GM21360 (cell line): ENCODE measurements at regions not wholly inside any gene's neighbourhood (a gene's known extent, or its start where the extent isn't known, plus 50 kb on each side); places are given as distances from the start of the nearest gene placed in this dataset.
A peak's percentile ranks its signal among the peaks of the same experiment; 100 is the strongest.
"Not testable (repeated sequence)": the region's sequence is repeated elsewhere in the genome, so short reads cannot be mapped to it uniquely, and the experiment has no call there.

Source experiments
- ATAC-seq: cut with Tn5 transposase; IDR thresholded peaks from one replicate; pipeline ENCODE4 v1.9.1; 2021; ENCODE audit warnings: mild to moderate bottlenecking, moderate library complexity; ENCODE audit not compliant: unreplicated experiment

- peak; percentile 76 for ATAC-seq
Observed at GRCh38 chr4:123133397-123134050, 211.1 kb upstream of the NUDT6 start.

GRCh38 chr4:123144616-123145015 lies 222.2 kb upstream of the NUDT6 start:
- no peak for ATAC-seq

- no peak for ATAC-seq
Observed at GRCh38 chr4:123158576-123158975, 236.2 kb upstream of the NUDT6 start.

GRCh38 chr4:123159479-123159878 lies 237.1 kb upstream of the NUDT6 start:
- no peak for ATAC-seq

GRCh38 chr4:123162859-123163258 lies 233.7 kb upstream of the SPRY1 start:
- ATAC-seq = no peak

GRCh38 chr4:123163501-123163900 lies 233.1 kb upstream of the SPRY1 start:
- ATAC-seq = no peak

GRCh38 chr4:123166023-123166422 lies 230.6 kb upstream of the SPRY1 start:
- ATAC-seq = no peak

GRCh38 chr4:123167931-123168330 lies 228.7 kb upstream of the SPRY1 start:
- ATAC-seq = no peak

- ATAC-seq = no peak
Observed at GRCh38 chr4:123168812-123169211, 227.8 kb upstream of the SPRY1 start.

- no peak for ATAC-seq
Observed at GRCh38 chr4:123170843-123171242, 225.8 kb upstream of the SPRY1 start.

- ATAC-seq = no peak
Observed at GRCh38 chr4:123176605-123177004, 220.0 kb upstream of the SPRY1 start.

- no peak for ATAC-seq
Observed at GRCh38 chr4:123182289-123182688, 214.3 kb upstream of the SPRY1 start.

GRCh38 chr4:123183308-123183707 lies 213.3 kb upstream of the SPRY1 start:
- ATAC-seq = no peak

- ATAC-seq = not testable (repeated sequence)
Observed at GRCh38 chr4:123183754-123184153, 212.8 kb upstream of the SPRY1 start.

GRCh38 chr4:123186731-123187130 lies 209.9 kb upstream of the SPRY1 start:
- ATAC-seq = no peak

GRCh38 chr4:123190176-123190575 lies 206.4 kb upstream of the SPRY1 start:
- no peak for ATAC-seq

GRCh38 chr4:123191728-123192127 lies 204.9 kb upstream of the SPRY1 start:
- no peak for ATAC-seq

- no peak for ATAC-seq
Observed at GRCh38 chr4:123193802-123194367, 202.7 kb upstream of the SPRY1 start.

- ATAC-seq = no peak
Observed at GRCh38 chr4:123198706-123199105, 197.9 kb upstream of the SPRY1 start.

- ATAC-seq = no peak
Observed at GRCh38 chr4:123200051-123200940, 196.3 kb upstream of the SPRY1 start.

- no peak for ATAC-seq
Observed at GRCh38 chr4:123204737-123205136, 191.9 kb upstream of the SPRY1 start.

- ATAC-seq = no peak
Observed at GRCh38 chr4:123206016-123206415, 190.6 kb upstream of the SPRY1 start.
